HEK293 (cell line): ENCODE measurements at regions not wholly inside any gene's neighbourhood (a gene's known extent, or its start where the extent isn't known, plus 50 kb on each side); places are given as distances from the start of the nearest gene placed in this dataset.

ENCODE experiments used
- CTCF ChIA-PET: fragments of 350-600 bp; formaldehyde crosslinking; extraction: SDS; loops from one replicate; lab custom pipeline; 2021; ENCODE audit warnings: antibody characterized with exemption; lab: Yijun Ruan, JAX
- POLR2A ChIA-PET: fragments of 300-600 bp; formaldehyde crosslinking; extraction: SDS; loops from one replicate; lab custom pipeline; 2020; ENCODE audit warnings: antibody characterized with exemption, inconsistent platforms; lab: Yijun Ruan, JAX
- H3K27ac ChIP-seq: fragments of 200-500 bp; sonication (Bioruptor generic); 2 replicates; pipeline ENCODE4 v1.5.1; 2014; ENCODE audit warnings: low read depth, low read length, control low read depth, inconsistent platforms; ENCODE audit errors: extremely low read depth
- H3K36me3 ChIP-seq, 2 experiments: fragments of 200-500 bp in 1 of 2; sonication (Bioruptor generic) in 1 of 2; 1 replicate in 1 of 2; 2 replicates in 1 of 2; pipeline ENCODE4 v1.5.1; 2014 to 2017; ENCODE audit warnings: inconsistent platforms in 2 of 2, low read length in 2 of 2; ENCODE audit not compliant: control insufficient read depth in 2 of 2, insufficient read depth in 1 of 2
- H3K4me1 ChIP-seq: fragments of 200-500 bp; sonication (Bioruptor generic); 2 replicates; pipeline ENCODE4 v1.5.1; 2014; ENCODE audit warnings: mild to moderate bottlenecking, low read length, inconsistent platforms; ENCODE audit not compliant: control insufficient read depth, insufficient read depth
- H3K4me3 ChIP-seq: 2 replicates; pipeline ENCODE4 v1.5.1; 2011; ENCODE audit warnings: low read depth, mild to moderate bottlenecking, control low read depth, low read length, moderate library complexity
- H3K9me3 ChIP-seq: fragments of 200-500 bp; sonication (Bioruptor generic); 2 replicates; pipeline ENCODE4 v1.5.1; 2014; ENCODE audit warnings: low read depth, low read length, inconsistent platforms; ENCODE audit not compliant: control insufficient read depth, insufficient read depth
- FEZF1 ChIP-seq: fragments of 450-650 bp; formaldehyde crosslinking; IDR thresholded peaks from 2 replicates; pipeline ENCODE4 v1.5.1; 2016; ENCODE audit warnings: missing biosample characterization, missing genetic modification characterization
- HOXD13 ChIP-seq: sonication (generic); formaldehyde crosslinking; IDR thresholded peaks from 2 replicates; pipeline ENCODE4 v1.8.0; 2022; ENCODE audit warnings: missing genetic modification reagents, borderline replicate concordance
- PRDM1 ChIP-seq: fragments of 450-650 bp; formaldehyde crosslinking; IDR thresholded peaks from 2 replicates; pipeline ENCODE4; 2016; ENCODE audit warnings: missing biosample characterization, missing genetic modification characterization
- SALL2 ChIP-seq: fragments of 450-650 bp; formaldehyde crosslinking; IDR thresholded peaks from 2 replicates; pipeline ENCODE4 v1.5.0; 2017; ENCODE audit warnings: missing biosample characterization, mild to moderate bottlenecking, missing genetic modification characterization, borderline replicate concordance
- SETDB1 ChIP-seq: IDR thresholded peaks from one replicate; pipeline ENCODE4 v1.6.1; 2017; ENCODE audit warnings: mild to moderate bottlenecking, low read length, moderate library complexity, mixed read lengths; ENCODE audit not compliant: insufficient read length
- TRIM28 ChIP-seq: IDR thresholded peaks from 2 replicates; pipeline ENCODE4 v1.6.1; 2011; ENCODE audit warnings: low read length, control low read depth, borderline replicate concordance
- YY1 ChIP-seq: fragments of 450-650 bp; formaldehyde crosslinking; IDR thresholded peaks from 2 replicates; pipeline ENCODE4 v1.5.1; 2018; ENCODE audit warnings: missing biosample characterization, missing genetic modification characterization
- ZBTB48 ChIP-seq: fragments of 450-650 bp; formaldehyde crosslinking; IDR thresholded peaks from 2 replicates; pipeline ENCODE4 v1.5.1; 2016; ENCODE audit warnings: missing biosample characterization, missing genetic modification characterization
- ZNF121 ChIP-seq: fragments of 450-650 bp; formaldehyde crosslinking; IDR thresholded peaks from 2 replicates; pipeline ENCODE4 v1.5.1; 2016; ENCODE audit warnings: missing biosample characterization, missing genetic modification characterization
- ZNF146 ChIP-seq: fragments of 450-650 bp; formaldehyde crosslinking; IDR thresholded peaks from 2 replicates; pipeline ENCODE4 v1.5.1; 2016; ENCODE audit warnings: missing biosample characterization, missing genetic modification characterization
- ZNF169 ChIP-seq: fragments of 450-650 bp; formaldehyde crosslinking; IDR thresholded peaks from 2 replicates; pipeline ENCODE4 v1.5.1; 2016; ENCODE audit warnings: missing biosample characterization, missing genetic modification characterization
- ZNF175 ChIP-seq: fragments of 450-650 bp; formaldehyde crosslinking; IDR thresholded peaks from 2 replicates; pipeline ENCODE4 v1.5.1; 2016; ENCODE audit warnings: missing biosample characterization, missing genetic modification characterization
- ZNF202 ChIP-seq: fragments of 450-650 bp; formaldehyde crosslinking; IDR thresholded peaks from 2 replicates; pipeline ENCODE4 v1.5.1; 2016; ENCODE audit warnings: missing biosample characterization, missing genetic modification characterization, borderline replicate concordance
- ZNF248 ChIP-seq: fragments of 450-650 bp; formaldehyde crosslinking; IDR thresholded peaks from 2 replicates; pipeline ENCODE4 v1.5.1; 2017; ENCODE audit warnings: missing biosample characterization, missing genetic modification characterization
- ZNF292 ChIP-seq: fragments of 450-650 bp; formaldehyde crosslinking; IDR thresholded peaks from 2 replicates; pipeline ENCODE4 v1.5.1; 2016; ENCODE audit warnings: low read depth, missing biosample characterization, missing genetic modification characterization, borderline replicate concordance
- ZNF354C ChIP-seq: fragments of 450-650 bp; formaldehyde crosslinking; IDR thresholded peaks from 2 replicates; pipeline ENCODE4 v1.5.1; 2016; ENCODE audit warnings: missing biosample characterization, missing genetic modification characterization, low read depth, borderline replicate concordance
- ZNF521 ChIP-seq: fragments of 450-650 bp; formaldehyde crosslinking; IDR thresholded peaks from 2 replicates; pipeline ENCODE4 v1.5.1; 2017; ENCODE audit warnings: missing biosample characterization, mild to moderate bottlenecking, missing genetic modification characterization
- ZNF529 ChIP-seq: fragments of 450-650 bp; formaldehyde crosslinking; IDR thresholded peaks from 2 replicates; pipeline ENCODE4 v1.5.1; 2017; ENCODE audit warnings: missing genetic modification characterization, missing biosample characterization; ENCODE audit not compliant: insufficient replicate concordance
- ZNF544 ChIP-seq: fragments of 450-650 bp; formaldehyde crosslinking; IDR thresholded peaks from 2 replicates; pipeline ENCODE4 v1.5.0; 2017; ENCODE audit warnings: missing biosample characterization, missing genetic modification characterization
- ZNF555 ChIP-seq: fragments of 450-650 bp; formaldehyde crosslinking; conservative IDR thresholded peaks from 2 replicates; pipeline ENCODE4 v1.5.1; 2017; ENCODE audit warnings: missing biosample characterization, mild to moderate bottlenecking, missing genetic modification characterization, inconsistent platforms
- ZNF561 ChIP-seq: fragments of 450-650 bp; IDR thresholded peaks from 2 replicates; pipeline ENCODE4 v1.5.1; 2018; ENCODE audit warnings: missing biosample characterization, missing genetic modification characterization, borderline replicate concordance
- ZNF600 ChIP-seq: fragments of 450-650 bp; formaldehyde crosslinking; IDR thresholded peaks from 2 replicates; pipeline ENCODE4 v1.5.1; 2016; ENCODE audit warnings: missing biosample characterization, missing genetic modification characterization
- ZSCAN23 ChIP-seq: fragments of 450-650 bp; formaldehyde crosslinking; IDR thresholded peaks from 2 replicates; pipeline ENCODE4 v1.5.1; 2016; ENCODE audit warnings: missing biosample characterization, missing genetic modification characterization
- TF ChIP-seq, protein P1 (sequence below): IDR thresholded peaks from 2 replicates; pipeline ENCODE4 v1.6.1; 2011; ENCODE audit warnings: mild to moderate bottlenecking, low read depth, low read length, borderline replicate concordance
- TF ChIP-seq, protein P2 (sequence below): fragments of 450-650 bp; formaldehyde crosslinking; IDR thresholded peaks from 2 replicates; pipeline ENCODE4 v1.5.1; 2016; ENCODE audit warnings: missing biosample characterization, missing genetic modification characterization
- TF ChIP-seq, protein P3 (sequence below): fragments of 450-650 bp; formaldehyde crosslinking; IDR thresholded peaks from 2 replicates; pipeline ENCODE4 v1.5.1; 2016; ENCODE audit warnings: missing biosample characterization, missing genetic modification characterization
- TF ChIP-seq, protein P4 (sequence below): fragments of 450-650 bp; formaldehyde crosslinking; IDR thresholded peaks from 2 replicates; pipeline ENCODE4 v1.5.1; 2016; ENCODE audit warnings: missing biosample characterization, missing genetic modification characterization, low read depth

DNA sequence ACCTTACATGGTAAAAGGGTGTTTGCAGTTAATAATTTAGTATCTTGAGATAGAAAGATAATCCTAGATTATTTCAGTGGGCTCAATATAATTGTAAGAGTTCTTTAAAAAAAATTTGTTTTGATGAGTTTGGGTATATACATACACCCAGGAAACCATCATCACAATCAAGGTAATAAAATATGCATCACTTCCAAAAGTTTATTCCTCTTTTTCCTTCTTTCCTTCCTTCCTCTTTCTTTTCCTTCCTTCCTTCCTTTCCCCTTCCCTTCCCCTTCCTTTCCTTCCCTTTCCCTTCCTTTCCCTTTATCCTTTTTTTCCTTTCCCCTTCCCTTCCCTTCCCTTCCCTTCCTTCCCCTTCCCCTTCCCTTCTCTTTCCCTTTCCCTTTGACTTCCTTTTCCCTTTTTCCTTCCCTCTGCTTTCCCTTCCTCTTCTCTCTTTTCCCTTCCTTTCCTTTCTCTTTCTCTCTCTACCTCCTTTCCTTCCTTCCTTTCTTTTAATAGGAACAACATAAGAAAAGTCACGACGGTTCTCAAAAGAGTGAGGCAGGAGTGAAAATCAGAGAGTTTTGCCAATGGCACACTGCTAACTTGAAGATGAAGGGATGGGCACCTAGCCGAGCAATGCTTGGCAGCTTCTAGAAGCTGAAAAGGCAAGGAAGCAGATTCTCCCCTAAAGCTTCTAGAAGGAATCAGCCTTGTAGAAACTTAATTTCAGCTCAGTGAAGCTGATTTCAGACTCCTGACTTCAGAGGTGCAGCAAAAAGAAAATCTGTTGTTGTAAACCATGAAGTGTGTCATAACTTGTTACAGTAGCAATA, 2050.2 kb upstream of the AGA start:
- POLR2A ChIA-PET = no interaction called here
- H3K4me3 ChIP-seq = no peak overlapping the region
- no peaks in the 10 kb centered on the region for H3K9me3 ChIP-seq
- CTCF ChIA-PET = no interaction called here
- no peaks in the 10 kb centered on the region for H3K36me3 ChIP-seq
- TF ChIP-seq SETDB1 = no peak
- peak; percentile 98 for TF ChIP-seq PRDM1 (tag by site-specific recombination)
- TF ChIP-seq, all 188 proteins: peak for 1
- Histone ChIP-seq H3K4me1 (no peaks in the 10 kb centered on the region), H3K27ac (no peak overlapping the region)

DNA sequence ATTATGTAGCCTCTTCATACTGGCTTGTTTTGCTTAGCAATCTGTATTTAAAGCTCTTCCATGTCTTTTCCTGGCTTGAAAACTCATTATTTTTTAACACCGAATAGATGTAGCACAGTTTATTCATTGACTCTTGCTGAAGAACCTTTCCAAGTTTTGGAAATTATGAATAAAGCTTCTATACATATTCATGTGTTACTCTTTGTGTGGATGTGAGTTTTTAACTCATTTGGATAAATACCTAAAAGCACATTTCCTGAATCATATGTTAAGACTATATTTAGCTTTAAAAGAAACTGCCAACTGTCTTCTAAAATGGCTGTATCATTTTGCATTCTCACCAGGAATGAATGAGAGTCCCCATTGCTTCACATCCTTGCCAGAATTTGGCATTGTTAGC, 2061.7 kb upstream of the AGA start:
- Histone ChIP-seq H3K27ac (no peak overlapping the region), H3K4me1 (no peaks in the 10 kb centered on the region), H3K36me3 (no peaks in the 10 kb centered on the region), H3K4me3 (no peak overlapping the region), H3K9me3 (no peaks in the 10 kb centered on the region)
- TF ChIP-seq ZNF521 (tag by site-specific recombination) = no peak
- no peak for TF ChIP-seq ZBTB48 (tag by site-specific recombination)
- TF ChIP-seq HOXD13 (CRISPR knock-in tag) = no peak
- TF ChIP-seq SETDB1 = no peak
- TF ChIP-seq ZNF202 (tag by site-specific recombination) = no peak
- TF ChIP-seq, protein P1, sequence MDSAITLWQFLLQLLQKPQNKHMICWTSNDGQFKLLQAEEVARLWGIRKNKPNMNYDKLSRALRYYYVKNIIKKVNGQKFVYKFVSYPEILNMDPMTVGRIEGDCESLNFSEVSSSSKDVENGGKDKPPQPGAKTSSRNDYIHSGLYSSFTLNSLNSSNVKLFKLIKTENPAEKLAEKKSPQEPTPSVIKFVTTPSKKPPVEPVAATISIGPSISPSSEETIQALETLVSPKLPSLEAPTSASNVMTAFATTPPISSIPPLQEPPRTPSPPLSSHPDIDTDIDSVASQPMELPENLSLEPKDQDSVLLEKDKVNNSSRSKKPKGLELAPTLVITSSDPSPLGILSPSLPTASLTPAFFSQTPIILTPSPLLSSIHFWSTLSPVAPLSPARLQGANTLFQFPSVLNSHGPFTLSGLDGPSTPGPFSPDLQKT = no peak
- TF ChIP-seq ZNF544 (tag by site-specific recombination) = no peak
- no peak for TF ChIP-seq ZNF600 (tag by site-specific recombination)
- TF ChIP-seq ZNF169 (tag by site-specific recombination) = no peak
- TF ChIP-seq ZNF561 (tag by site-specific recombination) = no peak
- TF ChIP-seq ZNF292 (tag by site-specific recombination) = no peak
- no peak for TF ChIP-seq ZNF529 (tag by site-specific recombination)
- TF ChIP-seq, protein P2, sequence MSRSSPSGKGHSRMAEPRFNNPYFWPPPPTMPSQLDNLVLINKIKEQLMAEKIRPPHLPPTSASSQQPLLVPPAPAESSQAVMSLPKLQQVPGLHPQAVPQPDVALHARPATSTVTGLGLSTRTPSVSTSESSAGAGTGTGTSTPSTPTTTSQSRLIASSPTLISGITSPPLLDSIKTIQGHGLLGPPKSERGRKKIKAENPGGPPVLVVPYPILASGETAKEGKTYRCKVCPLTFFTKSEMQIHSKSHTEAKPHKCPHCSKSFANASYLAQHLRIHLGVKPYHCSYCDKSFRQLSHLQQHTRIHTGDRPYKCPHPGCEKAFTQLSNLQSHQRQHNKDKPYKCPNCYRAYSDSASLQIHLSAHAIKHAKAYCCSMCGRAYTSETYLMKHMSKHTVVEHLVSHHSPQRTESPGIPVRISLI (tag by site-specific recombination) = no peak
- no peak for TF ChIP-seq ZNF146
- ChIA-PET CTCF (no interaction called here), POLR2A (interaction anchor here (0.7 kb wide), 1 partner anchor 867 kb away, joined by 4 read pairs; no protein-coding TSS in a partner anchor)

DNA sequence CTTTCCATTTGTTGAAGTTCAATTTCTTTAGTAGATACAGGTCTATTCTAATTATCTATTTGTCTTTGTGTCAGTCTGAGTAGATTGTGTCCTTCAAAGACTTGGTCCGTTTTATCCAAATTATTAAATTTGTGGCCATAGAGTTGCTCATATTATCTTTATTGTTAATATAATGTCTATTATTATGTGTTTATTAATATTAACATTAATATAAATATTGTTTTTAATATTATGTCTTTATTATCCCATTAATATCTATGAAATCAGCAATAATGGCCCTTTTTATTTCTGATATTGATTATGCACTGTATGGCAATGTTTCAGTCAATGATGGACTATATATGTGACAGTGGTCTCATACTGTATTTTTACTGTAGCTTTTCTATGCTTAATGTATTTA, 2067.3 kb upstream of the AGA start:
- H3K27ac ChIP-seq = no peak overlapping the region
- H3K4me1 ChIP-seq = no peaks in the 10 kb centered on the region
- no peak overlapping the region for H3K4me3 ChIP-seq
- no peaks in the 10 kb centered on the region for H3K36me3 ChIP-seq
- POLR2A ChIA-PET = no interaction called here
- CTCF ChIA-PET = no interaction called here
- H3K9me3 ChIP-seq = no peaks in the 10 kb centered on the region
- TF ChIP-seq, protein P3, sequence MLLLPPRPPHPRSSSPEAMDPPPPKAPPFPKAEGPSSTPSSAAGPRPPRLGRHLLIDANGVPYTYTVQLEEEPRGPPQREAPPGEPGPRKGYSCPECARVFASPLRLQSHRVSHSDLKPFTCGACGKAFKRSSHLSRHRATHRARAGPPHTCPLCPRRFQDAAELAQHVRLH (tag by site-specific recombination) = no peak
- TF ChIP-seq YY1 (tag by site-specific recombination) (no peak), ZNF121 (tag by site-specific recombination) (no peak), ZNF354C (no peak), SALL2 (tag by site-specific recombination) (no peak), ZNF248 (tag by site-specific recombination) (no peak), ZNF175 (tag by site-specific recombination) (no peak), ZSCAN23 (no peak), ZNF555 (tag by site-specific recombination) (no peak), FEZF1 (tag by site-specific recombination) (no peak), TRIM28 (no peak)
- TF ChIP-seq, protein P4, sequence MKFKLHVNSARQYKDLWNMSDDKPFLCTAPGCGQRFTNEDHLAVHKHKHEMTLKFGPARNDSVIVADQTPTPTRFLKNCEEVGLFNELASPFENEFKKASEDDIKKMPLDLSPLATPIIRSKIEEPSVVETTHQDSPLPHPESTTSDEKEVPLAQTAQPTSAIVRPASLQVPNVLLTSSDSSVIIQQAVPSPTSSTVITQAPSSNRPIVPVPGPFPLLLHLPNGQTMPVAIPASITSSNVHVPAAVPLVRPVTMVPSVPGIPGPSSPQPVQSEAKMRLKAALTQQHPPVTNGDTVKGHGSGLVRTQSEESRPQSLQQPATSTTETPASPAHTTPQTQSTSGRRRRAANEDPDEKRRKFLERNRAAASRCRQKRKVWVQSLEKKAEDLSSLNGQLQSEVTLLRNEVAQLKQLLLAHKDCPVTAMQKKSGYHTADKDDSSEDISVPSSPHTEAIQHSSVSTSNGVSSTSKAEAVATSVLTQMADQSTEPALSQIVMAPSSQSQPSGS (tag by site-specific recombination) = no peak
